ENCODE measurements at regions not wholly inside any gene's neighbourhood (a gene's known extent, or its start where the extent isn't known, plus 50 kb on each side); places are given as distances from the start of the nearest gene placed in this dataset.

GRCh38 chr2:42914860-42915259 is 122.5 kb upstream of the HAAO start:
- DNase-seq (ENCODE audit: low read depth, low spot score) = no peak
- no peak overlapping the region for H3K4me3 ChIP-seq
- no peak overlapping the region for H3K9ac ChIP-seq (ENCODE audit: insufficient read length)
- no peak overlapping the region; the same call in 1 of the 2 replicates for H3K27ac ChIP-seq
- no peaks in the 10 kb centered on the region for H3K36me3 ChIP-seq (ENCODE audit: insufficient read depth, low read length)
- H3K9me3 ChIP-seq (ENCODE audit: low read depth, low read length) = no peaks in the 10 kb centered on the region
- no peak for TF ChIP-seq POLR2AphosphoS5 (IDR thresholded peaks at IDR 0.05; ENCODE audit: borderline replicate concordance, low read depth, low read length)
- TF ChIP-seq FOXP2 (optimal IDR thresholded peaks at IDR 0.05; ENCODE audit: control extremely low read depth, extremely low read length, insufficient read depth) = no peak
- TF ChIP-seq EZH2 (IDR thresholded peaks at IDR 0.05) = no peak

GRCh38 chr2:42914314-42914713 is 121.9 kb upstream of the HAAO start:
- TF ChIP-seq EZH2 (IDR thresholded peaks at IDR 0.05) = no peak
- TF ChIP-seq FOXP2 (optimal IDR thresholded peaks at IDR 0.05; ENCODE audit: control extremely low read depth, extremely low read length, insufficient read depth) = no peak
- TF ChIP-seq POLR2AphosphoS5 (IDR thresholded peaks at IDR 0.05; ENCODE audit: borderline replicate concordance, low read depth, low read length) = no peak
- no peaks in the 10 kb centered on the region for H3K36me3 ChIP-seq (ENCODE audit: insufficient read depth, low read length)
- H3K9me3 ChIP-seq (ENCODE audit: low read depth, low read length) = no peaks in the 10 kb centered on the region
- H3K9ac ChIP-seq (ENCODE audit: insufficient read length) = no peak overlapping the region
- no peak for DNase-seq (ENCODE audit: low read depth, low spot score)
- H3K4me3 ChIP-seq = no peak overlapping the region
- H3K27ac ChIP-seq = no peak overlapping the region

GRCh38 chr2:42913280-42913878 is 121.0 kb upstream of the HAAO start:
- no peak for DNase-seq (ENCODE audit: low read depth, low spot score)
- H3K9me3 ChIP-seq (ENCODE audit: low read depth, low read length) = no peaks in the 10 kb centered on the region

GRCh38 chr2:42910645-42911405 is 118.4 kb upstream of the HAAO start:
- Histone ChIP-seq H3K27ac (no peak overlapping the region), H3K9me3 (ENCODE audit: low read depth, low read length) (no peaks in the 10 kb centered on the region), H3K4me3 (no peak overlapping the region), H3K9ac (ENCODE audit: insufficient read length) (no peak overlapping the region), H3K36me3 (ENCODE audit: insufficient read depth, low read length) (no peaks in the 10 kb centered on the region)
- TF ChIP-seq POLR2AphosphoS5 (IDR thresholded peaks at IDR 0.05; ENCODE audit: borderline replicate concordance, low read depth, low read length) (no peak), EZH2 (IDR thresholded peaks at IDR 0.05) (no peak), FOXP2 (optimal IDR thresholded peaks at IDR 0.05; ENCODE audit: control extremely low read depth, extremely low read length, insufficient read depth) (no peak)
- DNase-seq (ENCODE audit: low read depth, low spot score) = no peak

More at GRCh38 chr2:42913280-42913878, 121.0 kb upstream of the HAAO start:
- Histone ChIP-seq H3K9ac (ENCODE audit: insufficient read length) (no peak overlapping the region), H3K27ac (no peak overlapping the region), H3K4me3 (no peak overlapping the region), H3K36me3 (ENCODE audit: insufficient read depth, low read length) (no peaks in the 10 kb centered on the region)
- TF ChIP-seq EZH2 (IDR thresholded peaks at IDR 0.05) = no peak
- no peak for TF ChIP-seq POLR2AphosphoS5 (IDR thresholded peaks at IDR 0.05; ENCODE audit: borderline replicate concordance, low read depth, low read length)
- no peak for TF ChIP-seq FOXP2 (optimal IDR thresholded peaks at IDR 0.05; ENCODE audit: control extremely low read depth, extremely low read length, insufficient read depth)

- Histone ChIP-seq H3K27ac (no peak overlapping the region), H3K36me3 (ENCODE audit: insufficient read depth, low read length) (no peaks in the 10 kb centered on the region), H3K4me3 (no peak overlapping the region), H3K9me3 (ENCODE audit: low read depth, low read length) (no peaks in the 10 kb centered on the region), H3K9ac (ENCODE audit: insufficient read length) (no peak overlapping the region)
- TF ChIP-seq EZH2 (IDR thresholded peaks at IDR 0.05) (no peak), POLR2AphosphoS5 (IDR thresholded peaks at IDR 0.05; ENCODE audit: borderline replicate concordance, low read depth, low read length) (no peak), FOXP2 (optimal IDR thresholded peaks at IDR 0.05; ENCODE audit: control extremely low read depth, extremely low read length, insufficient read depth) (no peak)
- DNase-seq (ENCODE audit: low read depth, low spot score) = no peak
Measured at GRCh38 chr2:42909966-42910365, 117.6 kb upstream of the HAAO start.

GRCh38 chr2:42908518-42909200 is 116.3 kb upstream of the HAAO start:
- no peak overlapping the region for H3K4me3 ChIP-seq
- no peaks in the 10 kb centered on the region for H3K36me3 ChIP-seq (ENCODE audit: insufficient read depth, low read length)
- H3K9me3 ChIP-seq (ENCODE audit: low read depth, low read length) = no peaks in the 10 kb centered on the region
- no peak overlapping the region for H3K9ac ChIP-seq (ENCODE audit: insufficient read length)
- no peak overlapping the region for H3K27ac ChIP-seq
- no peak for TF ChIP-seq EZH2 (IDR thresholded peaks at IDR 0.05)
- TF ChIP-seq POLR2AphosphoS5 (IDR thresholded peaks at IDR 0.05; ENCODE audit: borderline replicate concordance, low read depth, low read length) = no peak
- no peak for TF ChIP-seq FOXP2 (optimal IDR thresholded peaks at IDR 0.05; ENCODE audit: control extremely low read depth, extremely low read length, insufficient read depth)
- DNase-seq (ENCODE audit: low read depth, low spot score) = no peak

GRCh38 chr2:42907835-42908234 is 115.5 kb upstream of the HAAO start:
- H3K9ac ChIP-seq (ENCODE audit: insufficient read length) = no peak overlapping the region

More at GRCh38 chr2:42907835-42908234, 115.5 kb upstream of the HAAO start:
- no peaks in the 10 kb centered on the region for H3K9me3 ChIP-seq (ENCODE audit: low read depth, low read length)
- no peak overlapping the region for H3K4me3 ChIP-seq
- no peak for TF ChIP-seq POLR2AphosphoS5 (IDR thresholded peaks at IDR 0.05; ENCODE audit: borderline replicate concordance, low read depth, low read length)
- TF ChIP-seq EZH2 (IDR thresholded peaks at IDR 0.05) = no peak
- no peak for TF ChIP-seq FOXP2 (optimal IDR thresholded peaks at IDR 0.05; ENCODE audit: control extremely low read depth, extremely low read length, insufficient read depth)
- DNase-seq (ENCODE audit: low read depth, low spot score) = no peak
- no peaks in the 10 kb centered on the region for H3K36me3 ChIP-seq (ENCODE audit: insufficient read depth, low read length)
- H3K27ac ChIP-seq = no peak overlapping the region

Measured in SK-N-MC (cell line).